SKM-1 (cell line): ENCODE measurements at regions not wholly inside any gene's neighbourhood (a gene's known extent, or its start where the extent isn't known, plus 50 kb on each side); places are given as distances from the start of the nearest gene placed in this dataset.
"Not testable (repeated sequence)": the region's sequence is repeated elsewhere in the genome, so short reads cannot be mapped to it uniquely, and the experiment has no call there.

Source experiments
- DNase-seq: peaks from one replicate; lab custom pipeline; 2025; ENCODE audit not compliant: unreplicated experiment; lab: John Stamatoyannopoulos, UW

GRCh38 chr9:109974143-109974917 is 194.3 kb downstream of the PALM2AKAP2 start:
- DNase-seq: no peak

- DNase-seq: no peak
Measured at GRCh38 chr9:109974918-109975276, 194.9 kb downstream of the PALM2AKAP2 start.

DNA sequence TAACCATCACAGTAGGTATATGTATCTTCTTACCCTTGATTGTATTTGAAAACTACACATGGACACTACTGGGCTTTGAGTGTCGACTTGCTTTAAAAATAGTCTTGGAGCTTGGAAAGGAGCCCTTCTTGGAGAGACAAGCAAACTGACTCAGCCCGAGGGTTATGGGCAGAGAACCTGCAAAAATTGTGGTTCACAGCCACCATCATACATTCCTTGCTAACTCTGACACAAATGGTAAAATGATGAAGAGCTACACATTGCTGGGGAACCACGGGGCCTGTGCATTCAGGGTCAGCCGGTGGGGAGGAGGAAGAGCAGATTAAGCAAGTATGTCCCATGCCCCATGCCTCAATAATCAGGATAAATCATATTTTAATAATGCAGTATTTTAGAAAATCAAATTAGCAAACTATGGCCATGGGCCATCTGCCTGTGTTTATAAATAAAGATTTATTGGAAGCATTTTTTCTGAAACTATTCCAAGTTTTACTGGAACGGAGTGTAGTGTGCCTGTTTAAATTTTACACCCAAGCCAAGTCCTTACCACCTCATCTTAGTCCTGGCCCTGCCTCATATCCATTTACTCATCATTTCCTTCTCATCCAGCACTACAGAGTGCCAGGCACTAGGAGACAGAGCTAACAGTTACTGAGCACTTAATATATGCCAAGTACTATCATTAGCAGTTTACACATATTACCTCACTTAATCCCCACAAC is 195.7 kb downstream of the PALM2AKAP2 start:
- DNase-seq: no peak

GRCh38 chr9:109976303-109976702 is 196.3 kb downstream of the PALM2AKAP2 start:
- DNase-seq: no peak

- no peak for DNase-seq
Measured at GRCh38 chr9:109977521-109977920, 197.5 kb downstream of the PALM2AKAP2 start.

DNA sequence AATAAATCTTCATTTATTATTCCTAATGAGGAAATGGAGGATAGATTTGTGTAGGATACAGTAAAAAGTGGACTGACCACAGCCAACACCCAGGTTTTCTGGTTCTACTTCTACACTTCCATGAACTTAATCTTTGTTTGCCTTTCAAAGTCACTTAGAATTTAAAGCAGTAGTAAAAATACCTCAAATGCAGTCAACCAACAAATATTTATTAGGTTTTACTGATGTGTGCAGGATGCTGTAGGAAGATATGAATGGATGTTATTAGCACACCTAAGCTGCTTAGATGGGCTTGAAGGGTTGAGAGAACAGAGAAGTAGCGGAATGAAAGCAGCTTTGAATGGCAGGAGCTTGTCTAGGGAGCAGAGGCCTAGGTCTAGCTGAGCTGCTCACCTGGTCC is 201.1 kb downstream of the PALM2AKAP2 start:
- no peak for DNase-seq

- DNase-seq: no peak
Measured at GRCh38 chr9:109986521-109986991, 206.6 kb downstream of the PALM2AKAP2 start.

- DNase-seq: no peak
Measured at GRCh38 chr9:109989296-109989695, 209.3 kb downstream of the PALM2AKAP2 start.

GRCh38 chr9:109990541-109990940 is 210.5 kb downstream of the PALM2AKAP2 start:
- no peak for DNase-seq

- no peak for DNase-seq
Measured at GRCh38 chr9:109992293-109992692, 212.3 kb downstream of the PALM2AKAP2 start.

GRCh38 chr9:109993250-109993978 is 213.4 kb downstream of the PALM2AKAP2 start:
- no peak for DNase-seq

DNA sequence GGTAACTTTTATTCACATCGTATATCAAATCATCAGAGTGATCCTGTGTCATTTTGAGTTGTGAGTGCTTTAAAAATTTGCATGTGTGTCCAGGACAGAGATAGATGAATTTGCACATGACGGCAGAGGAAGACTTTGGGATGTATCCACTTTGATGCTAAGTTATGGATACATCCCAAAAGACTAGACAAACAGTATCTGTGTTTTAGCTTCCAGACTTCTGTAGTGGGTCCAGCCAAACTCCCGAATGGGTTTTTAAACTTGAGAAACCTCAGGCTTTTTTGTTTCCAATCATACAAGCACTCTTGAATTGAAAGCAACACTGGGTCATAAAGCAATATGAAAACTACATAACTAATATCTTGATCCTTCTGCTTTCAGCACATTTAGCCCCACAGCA is 213.8 kb downstream of the C9orf152 start:
- no peak for DNase-seq

- DNase-seq: no peak
Measured at GRCh38 chr9:109996936-109997580, 210.9 kb downstream of the C9orf152 start.

GRCh38 chr9:109997682-109998081 is 210.3 kb downstream of the C9orf152 start:
- DNase-seq: no peak

DNA sequence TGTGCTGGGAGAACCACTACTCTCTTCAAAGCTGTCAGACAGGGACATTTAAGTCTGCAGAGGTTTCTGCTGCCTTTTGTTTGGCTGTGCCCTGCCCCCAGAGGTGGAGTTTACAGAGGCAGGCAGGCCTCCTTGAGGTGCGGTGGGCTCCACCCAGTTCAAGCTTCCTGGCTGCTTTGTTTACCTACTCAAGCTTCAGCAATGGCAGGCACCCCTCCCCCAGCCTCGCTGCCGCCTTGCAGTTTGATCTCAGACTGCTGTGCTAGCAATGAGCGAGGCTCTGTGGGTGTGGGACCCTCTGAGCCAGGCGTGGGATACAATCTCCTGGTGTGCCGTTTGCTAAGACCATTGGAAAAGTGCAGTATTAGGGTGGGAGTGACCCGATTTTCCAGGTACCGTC is 202.4 kb downstream of the C9orf152 start:
- not testable (repeated sequence) for DNase-seq

DNA sequence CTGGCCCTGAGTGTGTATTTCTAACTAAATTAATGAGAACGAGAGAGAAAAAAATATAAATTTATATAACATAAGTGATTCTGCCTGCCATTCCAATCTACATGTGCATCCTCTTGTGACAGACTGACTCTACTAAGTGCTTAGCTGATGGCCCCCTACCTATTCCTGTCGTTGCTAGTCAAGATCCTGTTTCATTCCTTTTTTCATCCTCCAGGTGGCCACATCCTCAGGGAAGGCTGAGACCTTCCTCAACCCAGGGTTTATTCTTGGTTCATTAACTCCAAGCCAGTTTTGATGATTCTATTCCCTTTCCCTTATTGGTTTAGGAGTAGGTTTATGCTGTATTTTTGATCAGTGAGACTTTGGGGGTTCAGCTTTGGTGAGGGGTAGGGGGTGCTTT is 201.3 kb downstream of the C9orf152 start:
- no peak for DNase-seq

DNA sequence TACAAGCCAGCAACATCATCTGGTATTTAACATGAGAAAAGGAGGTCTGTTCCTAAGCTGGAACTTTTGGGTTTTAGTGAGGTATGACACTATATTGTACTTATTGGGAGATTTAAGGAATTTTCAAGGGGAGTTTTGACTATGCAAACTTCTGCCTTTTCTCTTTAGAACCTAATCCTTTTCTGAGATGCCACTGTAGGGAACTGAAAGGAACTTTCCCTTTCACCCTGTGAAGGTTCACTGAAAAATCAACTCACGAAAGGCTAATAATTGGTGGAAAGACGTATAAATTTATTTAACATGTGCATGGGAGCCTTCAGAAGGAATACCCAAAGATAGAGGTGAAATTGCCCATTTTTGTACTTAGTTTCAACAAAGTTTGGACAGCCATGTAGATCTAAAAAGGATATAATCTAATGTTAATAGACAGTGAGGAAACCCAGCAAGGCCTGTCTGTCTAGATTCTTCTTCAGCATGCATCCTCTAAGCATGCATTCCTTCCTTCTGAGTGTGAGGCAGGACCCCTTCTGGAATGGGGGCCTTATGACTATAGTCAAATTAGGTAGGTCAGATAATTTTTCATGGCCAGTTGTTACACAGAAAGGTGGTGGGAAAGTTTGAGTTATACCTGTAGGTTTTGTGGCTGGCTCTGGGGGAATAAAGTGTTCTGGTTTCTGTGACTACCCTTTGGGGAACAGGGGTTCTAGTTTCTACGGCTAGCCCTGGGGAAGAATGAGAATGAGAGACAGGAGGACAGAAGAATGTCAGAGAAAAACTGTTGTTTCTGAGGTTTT is 200.3 kb downstream of the C9orf152 start:
- DNase-seq: no peak

DNA sequence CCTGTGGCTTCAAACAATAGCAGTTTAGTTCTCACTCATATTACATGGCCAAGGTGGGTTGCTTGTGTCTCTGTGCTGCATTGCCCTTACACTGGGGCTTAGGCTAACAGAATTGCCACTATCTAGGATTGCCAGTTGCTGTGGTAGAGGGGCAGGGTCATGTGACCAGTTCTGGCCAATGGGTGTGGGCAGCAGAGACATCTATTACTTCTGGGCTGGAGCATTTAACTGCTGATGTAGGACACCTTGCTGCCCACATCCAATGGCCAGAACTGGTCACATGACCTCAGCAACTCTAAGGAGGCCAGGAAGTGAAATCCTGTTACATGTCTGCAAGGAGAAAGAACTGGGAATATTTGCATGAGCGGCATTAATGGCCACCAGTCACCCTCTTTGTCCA is 199.3 kb downstream of the C9orf152 start:
- no peak for DNase-seq

GRCh38 chr9:110011628-110012320 is 196.2 kb downstream of the C9orf152 start:
- no peak for DNase-seq

DNA sequence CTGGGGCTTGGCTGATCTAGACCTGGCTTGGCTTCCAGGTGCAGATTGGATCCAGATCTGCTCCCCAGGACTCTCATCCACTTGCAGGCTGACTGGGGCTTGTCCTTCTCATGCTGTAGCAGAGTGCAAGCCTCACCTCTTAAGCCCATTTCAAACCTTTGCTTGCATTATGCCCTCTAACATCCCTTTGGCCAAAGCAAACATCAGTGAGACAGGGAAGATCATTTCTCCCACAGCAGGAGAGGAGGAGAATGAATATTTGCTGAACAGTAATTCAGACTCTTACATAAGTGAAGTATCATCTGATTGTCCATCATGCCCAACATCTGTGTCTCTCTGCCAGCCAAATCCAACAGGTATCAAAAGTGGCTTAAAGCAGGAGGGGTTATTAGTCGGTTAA is 194.9 kb downstream of the C9orf152 start:
- DNase-seq: no peak
